ENCODE measurements at regions not wholly inside any gene's neighbourhood (a gene's known extent, or its start where the extent isn't known, plus 50 kb on each side); places are given as distances from the start of the nearest gene placed in this dataset.

- intact Hi-C loops (cut with DNase I; ENCODE audit: low total_unique reads): no loop called here
- DNase-seq: no peak
- Histone ChIP-seq H3K27ac (no peak overlapping the region), H3K4me1 (no peaks in the 10 kb centered on the region), H3K27me3 (no peaks in the 10 kb centered on the region), H3K9me3 (no peaks in the 10 kb centered on the region), H3K4me3 (no peak overlapping the region), H3K36me3 (ENCODE audit: low read depth, missing control alignments) (no peaks in the 10 kb centered on the region)
- WGBS, 2 donors: 65 to 95% methylated on average over 8 to 14 of the region's 14 CpGs
- TF ChIP-seq CTCF (IDR thresholded peaks at IDR 0.05) (no peak), POLR2A (IDR thresholded peaks at IDR 0.05) (no peak)
Observed at GRCh38 chr9:21695443-21695842, 107.0 kb upstream of the MTAP start.

GRCh38 chr9:21695874-21696341 lies 106.5 kb upstream of the MTAP start:
- peak overlapping the region; percentile 15 to 35 for H3K4me3 ChIP-seq
- H3K27me3 ChIP-seq: no peaks in the 10 kb centered on the region
- DNase-seq: no peak
- WGBS, 2 donors: 43 to 82% methylated on average over 24 to 25 of the region's 25 CpGs
- no peaks in the 10 kb centered on the region for H3K36me3 ChIP-seq (ENCODE audit: low read depth, missing control alignments)
- intact Hi-C loops (cut with DNase I; ENCODE audit: low total_unique reads): no loop called here
- no peak overlapping the region for H3K27ac ChIP-seq
- no peaks in the 10 kb centered on the region for H3K9me3 ChIP-seq
- H3K4me1 ChIP-seq: no peaks in the 10 kb centered on the region
- TF ChIP-seq CTCF (IDR thresholded peaks at IDR 0.05): no peak
- no peak for TF ChIP-seq POLR2A (IDR thresholded peaks at IDR 0.05)

GRCh38 chr9:21696411-21696871 lies 106.0 kb upstream of the MTAP start:
- peak overlapping the region; percentile 15 to 35 for H3K4me3 ChIP-seq
- no peaks in the 10 kb centered on the region for H3K9me3 ChIP-seq
- H3K36me3 ChIP-seq (ENCODE audit: low read depth, missing control alignments): no peaks in the 10 kb centered on the region
- intact Hi-C loops (cut with DNase I; ENCODE audit: low total_unique reads): no loop called here
- WGBS, 2 donors: 25 to 49% methylated on average over 5 to 28 of the region's 28 CpGs
- no peak overlapping the region for H3K27ac ChIP-seq
- no peaks in the 10 kb centered on the region for H3K4me1 ChIP-seq
- DNase-seq: peak; percentile 16
- no peak for TF ChIP-seq CTCF (IDR thresholded peaks at IDR 0.05)
- TF ChIP-seq POLR2A (IDR thresholded peaks at IDR 0.05): no peak
- H3K27me3 ChIP-seq: no peaks in the 10 kb centered on the region

GRCh38 chr9:21708260-21708711 lies 94.2 kb upstream of the MTAP start:
- WGBS, 2 donors: 56 to 59% methylated on average over 4 of the region's 4 CpGs
- H3K9me3 ChIP-seq: no peaks in the 10 kb centered on the region
- DNase-seq: no peak
- intact Hi-C loops (cut with DNase I; ENCODE audit: low total_unique reads): no loop called here
- no peaks in the 10 kb centered on the region for H3K4me1 ChIP-seq
- TF ChIP-seq CTCF (IDR thresholded peaks at IDR 0.05): no peak
- TF ChIP-seq POLR2A (IDR thresholded peaks at IDR 0.05): no peak
- no peak overlapping the region for H3K27ac ChIP-seq
- H3K4me3 ChIP-seq: no peak overlapping the region
- H3K27me3 ChIP-seq: no peaks in the 10 kb centered on the region
- no peaks in the 10 kb centered on the region for H3K36me3 ChIP-seq (ENCODE audit: low read depth, missing control alignments)

GRCh38 chr9:21708856-21709255 lies 93.6 kb upstream of the MTAP start:
- no peaks in the 10 kb centered on the region for H3K4me1 ChIP-seq
- TF ChIP-seq CTCF (IDR thresholded peaks at IDR 0.05) (no peak), POLR2A (IDR thresholded peaks at IDR 0.05) (no peak)
- intact Hi-C loops (cut with DNase I; ENCODE audit: low total_unique reads): no loop called here
- H3K36me3 ChIP-seq (ENCODE audit: low read depth, missing control alignments): no peaks in the 10 kb centered on the region
- no peaks in the 10 kb centered on the region for H3K9me3 ChIP-seq
- no peak overlapping the region for H3K27ac ChIP-seq
- 59 to 65% methylated on average over 4 of the region's 4 CpGs for WGBS, 2 donors
- no peak overlapping the region for H3K4me3 ChIP-seq
- H3K27me3 ChIP-seq: no peaks in the 10 kb centered on the region
- no peak for DNase-seq
